PC-9 (cell line): ENCODE measurements at regions not wholly inside any gene's neighbourhood (a gene's known extent, or its start where the extent isn't known, plus 50 kb on each side); places are given as distances from the start of the nearest gene placed in this dataset.

Experiments
- BruUV-seq: library from RNA; stranded (reverse); fragments of 400-500 nt; replicated peaks from 2 replicates; lab custom pipeline; 2021; lab: Mats Ljungman, UMichigan
- CTCF ChIA-PET: fragments of 300-600 bp; sonication (Branson Sonifier 250); formaldehyde crosslinking; loops from one replicate; lab custom pipeline; 2022; ENCODE audit warnings: antibody characterized with exemption; lab: Charles Lee
- POLR2A ChIA-PET: fragments of 300-600 bp; sonication (Branson Sonifier 250); formaldehyde crosslinking; loops from one replicate; lab custom pipeline; 2022; ENCODE audit warnings: antibody characterized with exemption; ENCODE audit not compliant: unreplicated experiment; lab: Charles Lee
- DNase-seq, 2 experiments: peaks; one replicate each; pipeline versions ENCODE4 v3.0.0 to v3.0.0-alpha.2; 2015 to 2022; ENCODE audit warnings: mixed read lengths in 1 of 2
- H2AFZ ChIP-seq: fragments of 200-600 bp; sonication (generic); 2 replicates; pipeline ENCODE4 v1.8.1; 2017; ENCODE audit warnings: antibody characterized with exemption
- H3F3A ChIP-seq: fragments of 200-600 bp; sonication (generic); 2 replicates; pipeline ENCODE4 v1.8.1; 2017; ENCODE audit warnings: antibody characterized with exemption, mild to moderate bottlenecking, low read depth; ENCODE audit not compliant: insufficient read depth
- H3K27ac ChIP-seq: fragments of 200-600 bp; sonication (generic); 2 replicates; pipeline ENCODE4 v1.6.1; 2016; ENCODE audit warnings: mixed run types
- H3K27me3 ChIP-seq: fragments of 200-600 bp; sonication (generic); 2 replicates; pipeline ENCODE4 v1.6.1; 2016; ENCODE audit warnings: low read depth, mixed run types; ENCODE audit not compliant: insufficient read depth
- H3K36me3 ChIP-seq: fragments of 200-600 bp; sonication (generic); 2 replicates; pipeline ENCODE4 v1.6.1; 2016; ENCODE audit warnings: low read depth, mixed run types
- H3K4me1 ChIP-seq: fragments of 200-600 bp; sonication (generic); replicated peaks from 2 replicates; pipeline ENCODE4 v1.6.1; 2016; ENCODE audit warnings: mixed run types; ENCODE audit not compliant: insufficient read depth
- H3K4me2 ChIP-seq: fragments of 200-600 bp; sonication (generic); 2 replicates; pipeline ENCODE4 v1.6.1; 2017; ENCODE audit warnings: mixed run types
- H3K4me3 ChIP-seq: fragments of 200-600 bp; sonication (generic); 2 replicates; pipeline ENCODE4 v1.6.1; 2016; ENCODE audit warnings: mixed run types
- H3K79me2 ChIP-seq: fragments of 200-600 bp; sonication (generic); 2 replicates; pipeline ENCODE4 v1.6.1; 2017; ENCODE audit warnings: low read depth, mixed run types
- H3K9me2 ChIP-seq: fragments of 200-600 bp; sonication (generic); 2 replicates; pipeline ENCODE4 v1.8.1; 2017; ENCODE audit warnings: mild to moderate bottlenecking; ENCODE audit not compliant: insufficient read depth
- H3K9me3 ChIP-seq: fragments of 200-600 bp; sonication (generic); 2 replicates; pipeline ENCODE4 v1.8.1; 2016; ENCODE audit warnings: low read depth; ENCODE audit not compliant: insufficient read depth
- H4K20me1 ChIP-seq: fragments of 200-600 bp; sonication (generic); 2 replicates; pipeline ENCODE4 v1.8.1; 2017; ENCODE audit not compliant: insufficient read depth
- EZH2 ChIP-seq: fragments of 200-600 bp; sonication (generic); IDR thresholded peaks from 2 replicates; pipeline ENCODE4 v1.8.0; 2017; ENCODE audit warnings: antibody characterized with exemption, low read depth
- intact Hi-C: fragments of 100-400 bp; cut with micrococcal nuclease; formaldehyde crosslinking; loops from one replicate; pipeline ENCODE4 v1.10.0; 2022; ENCODE audit not compliant: unreplicated experiment
- TF ChIP-seq, protein P1 (sequence below): fragments of 200-600 bp; sonication (generic); conservative IDR thresholded peaks from 2 replicates; pipeline ENCODE4 v1.6.1; 2017; ENCODE audit warnings: mixed run types, antibody characterized with exemption, mild to moderate bottlenecking, moderate library complexity

DNA sequence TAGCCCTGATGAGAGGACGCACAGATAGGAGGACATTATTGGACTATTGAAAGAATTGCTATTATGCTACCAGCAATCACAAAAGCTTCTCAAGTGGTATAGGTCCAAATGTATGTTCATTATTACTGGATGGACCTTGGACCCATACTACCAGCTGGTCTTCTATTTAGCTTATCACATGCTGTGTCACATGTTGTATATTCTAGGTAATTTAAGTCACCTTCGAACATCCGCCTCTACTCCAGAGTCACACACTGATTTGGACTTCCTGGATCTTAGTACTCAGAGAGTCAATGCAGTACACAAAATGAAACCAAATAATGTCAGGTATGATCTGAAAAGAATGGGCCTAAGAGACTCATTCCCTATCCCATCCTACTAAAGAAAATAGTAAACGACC lies 534.0 kb upstream of the API5 start:
- POLR2A ChIA-PET, result interaction anchor here (0.6 kb wide), 1 partner anchor 24 kb away, joined by 4 read pairs; no protein-coding TSS in a partner anchor
- Histone ChIP-seq H3K27me3 (no peaks in the 10 kb centered on the region), H3K9me2 (no peaks in the 10 kb centered on the region), H3K27ac (no peak overlapping the region), H3K4me2 (no peak overlapping the region), H3F3A (no peaks in the 10 kb centered on the region), H3K79me2 (no peaks in the 10 kb centered on the region), H3K9me3 (no peaks in the 10 kb centered on the region), H3K4me1 (no peaks in the 10 kb centered on the region), H3K4me3 (no peak overlapping the region), H2AFZ (no peak overlapping the region), H4K20me1 (no peaks in the 10 kb centered on the region), H3K36me3 (no peaks in the 10 kb centered on the region)
- no TSS peak for BruUV-seq
- intact Hi-C loops, result no loop called here
- CTCF ChIA-PET, result no interaction called here
- DNase-seq, result no peak
- TF ChIP-seq, protein P1, sequence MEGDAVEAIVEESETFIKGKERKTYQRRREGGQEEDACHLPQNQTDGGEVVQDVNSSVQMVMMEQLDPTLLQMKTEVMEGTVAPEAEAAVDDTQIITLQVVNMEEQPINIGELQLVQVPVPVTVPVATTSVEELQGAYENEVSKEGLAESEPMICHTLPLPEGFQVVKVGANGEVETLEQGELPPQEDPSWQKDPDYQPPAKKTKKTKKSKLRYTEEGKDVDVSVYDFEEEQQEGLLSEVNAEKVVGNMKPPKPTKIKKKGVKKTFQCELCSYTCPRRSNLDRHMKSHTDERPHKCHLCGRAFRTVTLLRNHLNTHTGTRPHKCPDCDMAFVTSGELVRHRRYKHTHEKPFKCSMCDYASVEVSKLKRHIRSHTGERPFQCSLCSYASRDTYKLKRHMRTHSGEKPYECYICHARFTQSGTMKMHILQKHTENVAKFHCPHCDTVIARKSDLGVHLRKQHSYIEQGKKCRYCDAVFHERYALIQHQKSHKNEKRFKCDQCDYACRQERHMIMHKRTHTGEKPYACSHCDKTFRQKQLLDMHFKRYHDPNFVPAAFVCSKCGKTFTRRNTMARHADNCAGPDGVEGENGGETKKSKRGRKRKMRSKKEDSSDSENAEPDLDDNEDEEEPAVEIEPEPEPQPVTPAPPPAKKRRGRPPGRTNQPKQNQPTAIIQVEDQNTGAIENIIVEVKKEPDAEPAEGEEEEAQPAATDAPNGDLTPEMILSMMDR, result no peak
- TF ChIP-seq EZH2, result no peak

DNA sequence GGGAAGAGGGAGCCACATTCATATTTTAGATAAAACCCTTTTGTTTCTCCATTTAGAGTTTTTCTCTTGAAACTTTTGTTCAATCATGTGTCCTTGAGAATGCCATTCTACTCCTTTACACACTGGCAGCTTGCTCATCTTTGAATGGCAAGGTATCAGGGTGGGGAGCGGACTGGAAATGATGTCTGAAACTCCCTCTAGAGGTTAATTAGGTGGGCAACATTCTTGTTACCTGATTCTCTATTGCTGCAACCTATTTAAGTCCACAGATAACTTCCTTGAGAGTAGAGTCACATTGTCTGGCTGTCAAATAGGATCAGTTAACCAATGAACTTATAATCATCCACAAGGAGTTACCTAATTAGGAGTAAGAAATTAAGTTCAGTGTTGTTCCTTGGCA lies 533.6 kb upstream of the API5 start:
- TF ChIP-seq, protein P1, result no peak
- TF ChIP-seq EZH2, result no peak
- Histone ChIP-seq H3K4me2 (no peak overlapping the region), H3K79me2 (no peaks in the 10 kb centered on the region), H3K9me3 (no peaks in the 10 kb centered on the region), H3K4me1 (no peaks in the 10 kb centered on the region), H3K27me3 (no peaks in the 10 kb centered on the region), H4K20me1 (no peaks in the 10 kb centered on the region), H3K9me2 (no peaks in the 10 kb centered on the region), H2AFZ (no peak overlapping the region), H3K27ac (no peak overlapping the region), H3F3A (no peaks in the 10 kb centered on the region), H3K36me3 (no peaks in the 10 kb centered on the region), H3K4me3 (no peak overlapping the region)
- intact Hi-C loops, result no loop called here
- ChIA-PET CTCF (no interaction called here), POLR2A (no interaction called here)
- no TSS peak for BruUV-seq
- DNase-seq, result no peak

DNA sequence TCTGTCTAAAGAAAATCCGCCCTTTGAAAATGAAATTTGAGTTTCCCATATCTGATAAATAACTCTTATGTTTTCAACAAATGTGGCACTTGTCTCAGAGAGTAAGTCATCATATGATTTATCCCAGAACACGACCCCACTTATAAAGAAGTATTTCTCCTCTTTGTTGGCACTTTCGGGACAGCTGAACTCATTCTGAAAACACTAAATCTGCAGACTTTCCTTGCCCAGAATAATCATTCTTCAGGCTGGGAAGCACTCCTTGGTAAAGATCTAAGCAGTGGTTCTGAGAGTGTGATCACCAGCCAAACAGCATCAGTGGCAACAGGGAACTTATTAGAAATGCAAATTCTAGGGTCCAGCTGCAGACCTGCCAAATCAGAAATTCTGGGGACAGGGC lies 532.2 kb upstream of the API5 start:
- Histone ChIP-seq H3K27me3 (no peaks in the 10 kb centered on the region), H3F3A (no peaks in the 10 kb centered on the region), H3K9me2 (no peaks in the 10 kb centered on the region), H2AFZ (no peak overlapping the region), H4K20me1 (no peaks in the 10 kb centered on the region), H3K27ac (no peak overlapping the region), H3K36me3 (no peaks in the 10 kb centered on the region), H3K4me1 (no peaks in the 10 kb centered on the region), H3K79me2 (no peaks in the 10 kb centered on the region), H3K9me3 (no peaks in the 10 kb centered on the region), H3K4me2 (no peak overlapping the region), H3K4me3 (no peak overlapping the region)
- BruUV-seq, result no TSS peak
- DNase-seq, result no peak
- intact Hi-C loops, result no loop called here
- ChIA-PET POLR2A (no interaction called here), CTCF (no interaction called here)
- TF ChIP-seq, protein P1, result no peak
- TF ChIP-seq EZH2, result no peak
